GM21423 (cell line): ENCODE measurements at regions not wholly inside any gene's neighbourhood (a gene's known extent, or its start where the extent isn't known, plus 50 kb on each side); places are given as distances from the start of the nearest gene placed in this dataset.
"Not testable (repeated sequence)": the region's sequence is repeated elsewhere in the genome, so short reads cannot be mapped to it uniquely, and the experiment has no call there.

ENCODE experiments used
- ATAC-seq: cut with Tn5 transposase; IDR thresholded peaks from one replicate; pipeline ENCODE4 v1.9.1; 2021; ENCODE audit warnings: mild to moderate bottlenecking, moderate library complexity; ENCODE audit not compliant: unreplicated experiment

GRCh38 chr4:143819029-143819428 lies 86.3 kb downstream of the GYPE start:
- ATAC-seq, result no peak

- not testable (repeated sequence) for ATAC-seq
Measured at GRCh38 chr4:143817866-143818265, 87.5 kb downstream of the GYPE start.

- ATAC-seq, result not testable (repeated sequence)
Measured at GRCh38 chr4:143815375-143815774, 90.0 kb downstream of the GYPE start.

GRCh38 chr4:143813431-143814154 lies 91.8 kb downstream of the GYPE start:
- not testable (repeated sequence) for ATAC-seq

GRCh38 chr4:143791693-143792092 lies 91.2 kb upstream of the FREM3 start:
- not testable (repeated sequence) for ATAC-seq

- not testable (repeated sequence) for ATAC-seq
Measured at GRCh38 chr4:143790425-143790824, 90.0 kb upstream of the FREM3 start.

GRCh38 chr4:143789618-143790017 lies 89.1 kb upstream of the FREM3 start:
- not testable (repeated sequence) for ATAC-seq

- ATAC-seq, result no peak
Measured at GRCh38 chr4:143784567-143784966, 84.1 kb upstream of the FREM3 start.

GRCh38 chr4:143782521-143782920 lies 82.0 kb upstream of the FREM3 start:
- no peak for ATAC-seq

GRCh38 chr4:143773998-143774895 lies 73.8 kb upstream of the FREM3 start:
- ATAC-seq, result peak; percentile 100

GRCh38 chr4:143771269-143771668 lies 70.8 kb upstream of the FREM3 start:
- no peak for ATAC-seq

- no peak for ATAC-seq
Measured at GRCh38 chr4:143768007-143768591, 67.6 kb upstream of the FREM3 start.

GRCh38 chr4:143763587-143763986 lies 63.1 kb upstream of the FREM3 start:
- no peak for ATAC-seq

- ATAC-seq, result no peak
Measured at GRCh38 chr4:143762511-143762910, 62.0 kb upstream of the FREM3 start.
